ENCODE measurements at regions not wholly inside any gene's neighbourhood (a gene's known extent, or its start where the extent isn't known, plus 50 kb on each side); places are given as distances from the start of the nearest gene placed in this dataset.

GRCh38 chr2:186255823-186256222, 230.2 kb upstream of the ZC3H15 start:
- no peaks in the 10 kb centered on the region for H3K9me3 ChIP-seq
- H3K27me3 ChIP-seq, result no peaks in the 10 kb centered on the region
- intact Hi-C loops (cut with DNase I; ENCODE audit: low total_unique reads), result no loop called here
- H3K36me3 ChIP-seq (ENCODE audit: low read depth, missing control alignments), result no peaks in the 10 kb centered on the region
- no peak for DNase-seq
- H3K4me1 ChIP-seq, result no peaks in the 10 kb centered on the region
- no peak overlapping the region for H3K27ac ChIP-seq
- TF ChIP-seq CTCF (IDR thresholded peaks at IDR 0.05) (no peak), POLR2A (IDR thresholded peaks at IDR 0.05) (no peak)
- no peak overlapping the region for H3K4me3 ChIP-seq
- 93 to 95% methylated on average over 4 of the region's 4 CpGs for WGBS, 2 donors

GRCh38 chr2:186256540-186256939, 229.5 kb upstream of the ZC3H15 start:
- WGBS, 2 donors, result 16 to 18% methylated on average over 1 of the region's 1 CpG
- no peak overlapping the region for H3K4me3 ChIP-seq
- DNase-seq, result no peak
- intact Hi-C loops (cut with DNase I; ENCODE audit: low total_unique reads), result no loop called here
- no peaks in the 10 kb centered on the region for H3K9me3 ChIP-seq
- H3K4me1 ChIP-seq, result no peaks in the 10 kb centered on the region
- no peaks in the 10 kb centered on the region for H3K36me3 ChIP-seq (ENCODE audit: low read depth, missing control alignments)
- no peaks in the 10 kb centered on the region for H3K27me3 ChIP-seq
- TF ChIP-seq CTCF (IDR thresholded peaks at IDR 0.05), result peak in 2 of 3 experiments; percentile 12 to 16
- no peak for TF ChIP-seq POLR2A (IDR thresholded peaks at IDR 0.05)
- H3K27ac ChIP-seq, result no peak overlapping the region

- H3K27ac ChIP-seq, result no peak overlapping the region
- no peaks in the 10 kb centered on the region for H3K27me3 ChIP-seq
- no peaks in the 10 kb centered on the region for H3K36me3 ChIP-seq (ENCODE audit: low read depth, missing control alignments)
- H3K4me3 ChIP-seq, result no peak overlapping the region
- 96 to 97% methylated on average over 3 of the region's 3 CpGs for WGBS, 2 donors
- TF ChIP-seq POLR2A (IDR thresholded peaks at IDR 0.05) (no peak), CTCF (IDR thresholded peaks at IDR 0.05) (no peak)
- H3K9me3 ChIP-seq, result no peaks in the 10 kb centered on the region
- intact Hi-C loops (cut with DNase I; ENCODE audit: low total_unique reads), result no loop called here
- DNase-seq, result no peak
- H3K4me1 ChIP-seq, result no peaks in the 10 kb centered on the region
Observed at GRCh38 chr2:186263673-186264250, 222.3 kb upstream of the ZC3H15 start.

- DNase-seq, result no peak
- Histone ChIP-seq H3K36me3 (ENCODE audit: low read depth, missing control alignments) (no peaks in the 10 kb centered on the region), H3K9me3 (no peaks in the 10 kb centered on the region), H3K4me1 (no peaks in the 10 kb centered on the region), H3K27me3 (no peaks in the 10 kb centered on the region), H3K4me3 (no peak overlapping the region), H3K27ac (no peak overlapping the region)
- TF ChIP-seq CTCF (IDR thresholded peaks at IDR 0.05) (no peak), POLR2A (IDR thresholded peaks at IDR 0.05) (no peak)
- WGBS, 2 donors, result 89 to 94% methylated on average over 2 of the region's 2 CpGs
- intact Hi-C loops (cut with DNase I; ENCODE audit: low total_unique reads), result no loop called here
Observed at GRCh38 chr2:186269536-186269935, 216.5 kb upstream of the ZC3H15 start.

DNA sequence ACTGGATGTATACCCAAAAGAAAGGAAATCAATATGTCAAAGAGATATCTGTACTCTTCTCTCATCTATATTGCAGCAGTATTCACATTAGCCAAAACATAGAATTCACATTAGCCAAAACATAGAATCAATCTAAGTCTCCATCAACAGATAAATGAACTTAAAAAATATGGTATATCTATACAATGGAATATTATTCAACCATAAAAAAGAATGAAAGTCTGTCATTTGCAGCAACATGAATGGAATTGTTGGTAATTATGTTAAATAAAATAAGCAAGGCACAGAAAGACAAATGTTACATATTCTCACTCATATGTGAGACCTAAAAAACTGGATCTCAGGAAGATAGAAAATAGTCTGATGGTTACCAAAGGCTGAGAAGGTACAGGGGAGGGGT, 212.1 kb upstream of the ZC3H15 start:
- no peak overlapping the region for H3K4me3 ChIP-seq
- no peak for DNase-seq
- no peaks in the 10 kb centered on the region for H3K27me3 ChIP-seq
- H3K4me1 ChIP-seq, result no peaks in the 10 kb centered on the region
- H3K36me3 ChIP-seq (ENCODE audit: low read depth, missing control alignments), result no peaks in the 10 kb centered on the region
- intact Hi-C loops (cut with DNase I; ENCODE audit: low total_unique reads), result no loop called here
- no peak overlapping the region for H3K27ac ChIP-seq
- TF ChIP-seq CTCF (IDR thresholded peaks at IDR 0.05) (no peak), POLR2A (IDR thresholded peaks at IDR 0.05) (no peak)
- H3K9me3 ChIP-seq, result no peaks in the 10 kb centered on the region
